ENCODE measurements at regions not wholly inside any gene's neighbourhood (a gene's known extent, or its start where the extent isn't known, plus 50 kb on each side); places are given as distances from the start of the nearest gene placed in this dataset.

GRCh38 chr5:142437563-142437962, 112.7 kb upstream of the SPRY4 start:
- H3K4me1 Mint-ChIP-seq (ENCODE audit: unreplicated experiment), result peaks cover 51% of the 10 kb centered on the region
- no peaks in the 10 kb centered on the region for H3K27me3 Mint-ChIP-seq
- no peak overlapping the region for H3K4me3 Mint-ChIP-seq
- no peaks in the 10 kb centered on the region for H3K36me3 Mint-ChIP-seq
- DNase-seq (ENCODE audit: extremely low spot score, unreplicated experiment), result no peak
- H3K27ac Mint-ChIP-seq, result no peak overlapping the region
- no peaks in the 10 kb centered on the region for H3K9me3 Mint-ChIP-seq
- TF ChIP-seq, protein P1, sequence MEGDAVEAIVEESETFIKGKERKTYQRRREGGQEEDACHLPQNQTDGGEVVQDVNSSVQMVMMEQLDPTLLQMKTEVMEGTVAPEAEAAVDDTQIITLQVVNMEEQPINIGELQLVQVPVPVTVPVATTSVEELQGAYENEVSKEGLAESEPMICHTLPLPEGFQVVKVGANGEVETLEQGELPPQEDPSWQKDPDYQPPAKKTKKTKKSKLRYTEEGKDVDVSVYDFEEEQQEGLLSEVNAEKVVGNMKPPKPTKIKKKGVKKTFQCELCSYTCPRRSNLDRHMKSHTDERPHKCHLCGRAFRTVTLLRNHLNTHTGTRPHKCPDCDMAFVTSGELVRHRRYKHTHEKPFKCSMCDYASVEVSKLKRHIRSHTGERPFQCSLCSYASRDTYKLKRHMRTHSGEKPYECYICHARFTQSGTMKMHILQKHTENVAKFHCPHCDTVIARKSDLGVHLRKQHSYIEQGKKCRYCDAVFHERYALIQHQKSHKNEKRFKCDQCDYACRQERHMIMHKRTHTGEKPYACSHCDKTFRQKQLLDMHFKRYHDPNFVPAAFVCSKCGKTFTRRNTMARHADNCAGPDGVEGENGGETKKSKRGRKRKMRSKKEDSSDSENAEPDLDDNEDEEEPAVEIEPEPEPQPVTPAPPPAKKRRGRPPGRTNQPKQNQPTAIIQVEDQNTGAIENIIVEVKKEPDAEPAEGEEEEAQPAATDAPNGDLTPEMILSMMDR (conservative IDR thresholded peaks at IDR 0.05), result no peak

GRCh38 chr5:142435410-142436115, 110.7 kb upstream of the SPRY4 start:
- H3K4me1 Mint-ChIP-seq (ENCODE audit: unreplicated experiment), result peaks cover 39% of the 10 kb centered on the region
- no peaks in the 10 kb centered on the region for H3K27me3 Mint-ChIP-seq
- H3K27ac Mint-ChIP-seq, result no peak overlapping the region
- H3K36me3 Mint-ChIP-seq, result no peaks in the 10 kb centered on the region
- H3K4me3 Mint-ChIP-seq, result no peak overlapping the region
- no peaks in the 10 kb centered on the region for H3K9me3 Mint-ChIP-seq
- TF ChIP-seq, protein P1 (conservative IDR thresholded peaks at IDR 0.05), result no peak
- DNase-seq (ENCODE audit: extremely low spot score, unreplicated experiment), result no peak

- Mint-ChIP-seq H3K4me3 (no peak overlapping the region), H3K9me3 (no peaks in the 10 kb centered on the region), H3K27ac (no peak overlapping the region), H3K4me1 (ENCODE audit: unreplicated experiment) (peaks cover 36% of the 10 kb centered on the region), H3K36me3 (no peaks in the 10 kb centered on the region), H3K27me3 (no peaks in the 10 kb centered on the region)
- TF ChIP-seq, protein P1 (conservative IDR thresholded peaks at IDR 0.05), result no peak
- no peak for DNase-seq (ENCODE audit: extremely low spot score, unreplicated experiment)
These were observed 109.4 kb upstream of the SPRY4 start for GRCh38 chr5:142434322-142434612.

GRCh38 chr5:142433526-142434321, 108.9 kb upstream of the SPRY4 start:
- Mint-ChIP-seq H3K9me3 (no peaks in the 10 kb centered on the region), H3K4me3 (no peak overlapping the region), H3K27me3 (no peaks in the 10 kb centered on the region), H3K27ac (no peak overlapping the region), H3K36me3 (no peaks in the 10 kb centered on the region), H3K4me1 (ENCODE audit: unreplicated experiment) (peaks cover 30% of the 10 kb centered on the region)
- TF ChIP-seq, protein P1 (conservative IDR thresholded peaks at IDR 0.05), result no peak
- DNase-seq (ENCODE audit: extremely low spot score, unreplicated experiment), result no peak

DNA sequence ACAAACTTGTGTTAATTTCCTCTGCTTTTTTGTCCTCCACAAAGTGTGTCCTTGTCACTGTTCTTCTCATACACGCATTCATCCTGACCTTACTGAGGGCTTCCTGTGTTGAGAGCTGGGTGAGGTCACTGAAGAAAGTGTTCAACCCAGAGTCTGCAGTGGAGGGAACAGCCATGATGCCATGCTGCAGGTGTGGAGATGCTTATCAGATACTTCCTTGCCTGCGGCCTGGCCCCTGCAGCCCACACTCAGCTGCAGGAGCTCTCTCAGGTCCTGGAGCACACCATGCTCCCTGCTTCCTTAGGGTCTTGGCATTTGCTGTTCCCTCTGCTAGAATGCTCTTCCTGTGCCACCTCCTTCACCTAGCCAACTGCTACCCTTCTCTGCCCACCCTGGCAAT, 108.1 kb upstream of the SPRY4 start:
- TF ChIP-seq, protein P1 (conservative IDR thresholded peaks at IDR 0.05), result no peak
- Mint-ChIP-seq H3K9me3 (no peaks in the 10 kb centered on the region), H3K27me3 (no peaks in the 10 kb centered on the region), H3K4me1 (ENCODE audit: unreplicated experiment) (peaks cover 27% of the 10 kb centered on the region), H3K36me3 (no peaks in the 10 kb centered on the region), H3K27ac (no peak overlapping the region), H3K4me3 (no peak overlapping the region)
- no peak for DNase-seq (ENCODE audit: extremely low spot score, unreplicated experiment)

Data from type B pancreatic cell (in vitro differentiated cells).